HG03175 (cell line): ENCODE measurements at regions not wholly inside any gene's neighbourhood (a gene's known extent, or its start where the extent isn't known, plus 50 kb on each side); places are given as distances from the start of the nearest gene placed in this dataset.
"Not testable (repeated sequence)": the region's sequence is repeated elsewhere in the genome, so short reads cannot be mapped to it uniquely, and the experiment has no call there.

ENCODE experiments used
- ATAC-seq: cut with Tn5 transposase; IDR thresholded peaks from one replicate; pipeline ENCODE4 v1.9.1; 2021; ENCODE audit warnings: mild to moderate bottlenecking, moderate library complexity; ENCODE audit not compliant: unreplicated experiment

DNA sequence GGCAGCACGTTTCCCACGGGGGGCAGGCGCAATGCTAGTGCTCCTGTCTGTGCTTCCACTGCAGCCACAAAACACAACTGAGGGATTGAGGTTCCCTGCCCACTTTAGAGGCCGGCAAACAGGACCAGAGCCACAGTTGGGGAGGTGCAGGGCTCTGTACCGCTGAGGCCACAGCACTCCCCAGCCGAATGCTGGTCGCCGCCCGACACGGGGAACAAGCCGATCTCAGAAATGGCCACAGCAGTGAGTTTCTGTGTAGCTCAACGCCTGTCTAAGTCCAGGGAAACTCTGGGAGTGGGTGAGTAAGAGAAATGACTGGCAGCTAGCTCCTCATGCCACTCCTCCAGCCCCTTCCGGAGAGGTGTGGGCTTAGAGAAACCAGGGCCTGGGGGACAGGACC, 194.0 kb upstream of the VWC2 start:
- no peak for ATAC-seq

DNA sequence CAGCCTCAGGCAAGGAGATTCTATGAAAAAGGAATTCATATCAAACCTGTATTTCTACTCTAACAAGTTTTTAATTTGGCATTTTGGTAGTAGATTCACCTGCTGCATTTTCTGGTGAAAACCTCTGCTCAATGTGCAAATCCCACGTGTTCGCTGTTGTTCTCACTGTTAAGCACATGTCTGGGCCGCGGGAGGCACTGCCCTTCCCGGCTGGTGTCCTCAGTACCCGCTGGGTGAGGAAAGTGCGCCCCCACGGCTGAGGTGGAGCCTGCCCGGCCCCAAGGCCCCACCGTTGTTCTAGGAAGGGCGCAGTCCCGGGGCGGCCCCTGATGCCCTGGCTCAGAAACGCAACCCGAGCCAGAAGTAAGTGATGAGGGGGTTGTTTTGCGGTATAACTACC, 193.4 kb upstream of the VWC2 start:
- ATAC-seq: no peak

DNA sequence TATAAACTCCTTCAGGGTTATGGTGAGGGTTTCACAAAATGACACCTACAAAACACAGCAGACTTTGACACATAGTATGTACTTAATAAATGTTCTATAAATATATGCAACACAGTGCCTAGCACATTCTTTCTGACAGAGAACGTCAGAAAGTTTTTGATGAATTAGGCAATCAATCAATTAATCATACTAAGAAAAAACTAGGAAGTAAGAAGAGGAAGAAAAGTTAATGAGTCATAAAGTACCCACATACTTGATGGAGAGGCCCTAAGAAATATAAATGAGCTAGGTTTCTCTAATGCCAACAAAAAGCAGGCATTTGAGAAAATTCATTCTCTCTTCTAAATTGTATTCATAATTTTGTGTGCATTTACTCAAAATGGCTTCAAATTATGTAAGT, 192.7 kb upstream of the VWC2 start:
- ATAC-seq: no peak

DNA sequence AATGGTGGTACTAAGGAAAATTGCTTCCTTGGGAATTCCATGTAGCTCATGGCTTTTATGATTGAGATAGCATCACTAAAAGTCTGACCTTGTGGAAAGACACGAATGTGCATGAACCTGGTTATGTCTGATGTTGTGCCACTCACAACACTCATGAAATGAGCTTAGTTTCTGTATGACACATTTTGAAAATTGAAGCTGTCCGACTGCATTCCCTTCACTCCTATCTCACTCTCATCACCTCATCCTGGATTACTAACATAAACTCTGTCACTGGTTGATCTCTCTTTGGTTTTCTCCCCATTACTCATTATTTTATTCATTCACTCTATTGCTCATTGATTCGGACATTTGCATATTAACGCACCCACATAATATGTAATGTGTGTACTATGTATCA, 190.0 kb upstream of the VWC2 start:
- no peak for ATAC-seq

DNA sequence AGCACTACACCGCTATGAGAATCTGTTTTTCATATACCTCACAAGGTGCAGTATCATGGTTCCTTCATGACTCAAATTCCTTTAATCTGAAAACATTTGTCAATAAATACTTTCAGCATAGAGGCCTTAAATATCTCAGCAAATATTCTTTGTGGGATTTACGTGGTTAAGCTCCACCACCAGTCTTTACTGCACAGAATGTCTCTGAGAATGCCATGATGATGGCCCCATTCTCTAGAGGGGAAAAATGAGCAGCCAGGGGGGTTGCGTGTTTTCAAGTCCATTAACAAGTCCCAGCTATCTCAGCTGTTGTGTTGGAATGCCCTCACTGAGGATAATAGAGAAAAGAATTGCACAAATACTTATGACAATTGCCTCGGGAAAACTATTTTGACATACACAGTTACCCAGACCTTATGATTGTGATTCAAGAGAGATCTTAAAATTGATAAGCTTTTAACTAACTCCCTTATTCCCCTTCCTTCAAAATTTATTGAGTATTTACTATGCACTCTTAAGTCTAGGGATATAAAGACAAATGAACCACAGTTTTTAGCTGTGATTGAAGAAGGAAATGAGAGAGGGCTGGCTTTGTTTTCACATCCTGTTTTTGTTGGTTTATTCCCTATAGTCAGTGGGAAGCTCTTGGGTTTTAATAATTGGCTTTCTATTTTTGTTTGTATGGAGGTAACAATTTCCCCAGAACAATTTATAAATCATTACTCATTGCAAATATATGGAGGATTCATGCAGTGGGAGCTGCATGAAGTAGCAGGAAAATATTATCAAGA, 176.5 kb upstream of the VWC2 start:
- ATAC-seq: no peak

DNA sequence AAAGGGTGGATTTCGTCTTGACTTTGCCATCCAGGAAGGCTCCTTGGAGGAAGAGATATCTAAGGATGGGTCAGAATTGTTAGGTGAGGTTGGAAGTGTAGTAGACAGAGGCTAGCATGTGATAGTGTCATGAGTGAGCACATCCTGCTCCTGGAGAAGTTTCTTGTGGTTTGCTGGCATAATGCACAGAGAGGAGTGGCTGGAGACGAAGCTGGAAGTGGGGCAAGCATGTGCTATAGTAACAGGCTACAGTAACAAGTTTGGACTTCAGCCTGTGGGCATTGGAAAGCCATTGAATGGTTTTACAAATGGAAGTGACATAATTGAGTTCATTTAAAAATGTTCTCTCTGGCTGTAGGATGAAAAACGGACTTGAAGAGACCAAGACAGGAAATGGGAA, 175.6 kb upstream of the VWC2 start:
- no peak for ATAC-seq

DNA sequence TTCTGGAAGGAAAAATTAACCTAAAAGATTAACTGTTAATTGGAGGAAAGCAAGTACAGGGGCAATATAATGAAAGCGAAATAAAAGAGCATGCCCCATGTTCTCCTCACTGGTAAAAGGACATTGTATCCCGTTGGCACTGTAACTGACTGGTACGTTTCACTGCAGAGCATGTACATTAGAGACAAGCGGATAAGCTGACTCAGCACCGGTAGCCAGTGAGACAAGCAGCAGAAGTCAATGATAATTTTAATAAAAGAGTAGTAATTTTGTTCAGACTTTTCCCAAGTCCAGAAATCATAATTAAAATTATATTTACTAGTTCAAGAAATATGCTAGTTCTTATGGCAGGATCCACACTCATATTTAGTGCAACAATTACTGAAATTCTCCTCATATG, 161.5 kb upstream of the VWC2 start:
- no peak for ATAC-seq

DNA sequence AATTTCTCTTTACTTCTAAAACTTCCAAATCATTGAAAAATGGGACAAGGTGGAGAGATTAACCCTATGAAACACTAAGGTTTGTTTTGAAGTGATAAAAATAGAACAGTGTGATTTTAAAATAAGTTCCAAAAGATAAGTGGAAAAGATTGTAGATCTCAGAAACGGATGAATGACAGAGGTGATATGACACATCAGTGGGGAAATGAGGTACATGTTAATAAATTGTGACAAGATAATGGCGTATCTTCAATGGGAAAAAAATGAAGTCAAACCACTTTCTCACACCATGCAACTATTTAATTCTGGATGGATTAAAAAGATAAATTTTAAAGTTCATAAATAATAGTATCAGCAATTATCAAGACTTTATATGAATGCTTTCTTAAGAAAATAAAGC, 159.7 kb upstream of the VWC2 start:
- no peak for ATAC-seq

DNA sequence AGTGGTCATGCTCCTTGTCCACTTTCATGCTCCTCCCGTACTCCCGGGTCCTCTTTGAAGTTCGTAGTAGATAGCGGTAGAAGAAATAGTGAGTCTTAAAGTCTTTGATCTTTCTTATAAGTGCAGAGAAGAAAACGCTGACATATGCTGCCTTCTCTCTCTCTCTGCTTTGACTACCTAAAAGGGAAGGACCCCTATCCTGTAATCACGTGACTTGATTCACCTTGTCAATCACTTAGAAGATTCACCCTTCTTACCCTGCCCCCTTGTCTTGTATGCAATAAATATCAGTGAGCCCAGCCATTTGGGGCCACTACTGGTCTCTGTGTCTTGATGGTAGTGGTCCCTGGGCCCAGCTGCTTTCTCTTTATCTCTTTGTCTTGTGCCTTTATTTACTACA, 158.5 kb upstream of the VWC2 start:
- ATAC-seq: not testable (repeated sequence)

DNA sequence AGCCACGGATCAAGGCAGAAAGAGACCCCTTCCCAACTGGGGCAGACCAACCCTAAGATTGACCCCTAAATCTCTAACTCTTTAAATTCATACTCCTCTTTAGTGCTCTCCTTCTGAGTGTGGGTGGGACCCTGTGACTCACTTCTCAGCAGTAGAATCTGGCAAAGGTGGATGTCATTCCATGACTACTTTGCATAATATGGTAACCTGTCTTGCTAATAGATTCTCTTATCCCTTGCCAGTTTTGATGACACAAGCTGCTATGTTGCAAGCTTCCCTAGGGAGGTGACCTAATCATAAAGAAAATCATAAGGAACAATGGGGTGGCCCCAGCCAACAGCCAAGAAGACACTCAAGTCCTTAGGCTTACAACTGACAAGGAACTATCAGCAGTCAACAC, 155.4 kb upstream of the VWC2 start:
- ATAC-seq: no peak

DNA sequence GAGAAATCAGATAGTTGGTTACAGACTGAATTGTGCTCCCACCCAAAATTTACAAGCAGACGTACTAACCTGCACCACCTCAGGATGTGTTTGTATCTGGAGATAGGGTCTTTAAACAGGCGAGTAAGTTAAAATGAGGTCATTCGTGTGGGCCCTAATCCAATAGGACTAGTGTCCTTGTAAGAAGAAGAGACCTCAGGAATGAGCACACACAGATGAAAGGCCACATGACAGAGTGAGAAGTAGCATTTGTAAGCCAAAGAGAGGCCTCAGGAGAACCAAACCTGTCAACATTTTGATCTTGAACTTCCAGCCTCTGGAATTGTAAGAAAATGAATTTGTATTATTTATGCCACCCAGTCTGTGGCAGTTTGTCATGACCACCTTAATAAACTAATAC, 149.5 kb upstream of the VWC2 start:
- no peak for ATAC-seq

DNA sequence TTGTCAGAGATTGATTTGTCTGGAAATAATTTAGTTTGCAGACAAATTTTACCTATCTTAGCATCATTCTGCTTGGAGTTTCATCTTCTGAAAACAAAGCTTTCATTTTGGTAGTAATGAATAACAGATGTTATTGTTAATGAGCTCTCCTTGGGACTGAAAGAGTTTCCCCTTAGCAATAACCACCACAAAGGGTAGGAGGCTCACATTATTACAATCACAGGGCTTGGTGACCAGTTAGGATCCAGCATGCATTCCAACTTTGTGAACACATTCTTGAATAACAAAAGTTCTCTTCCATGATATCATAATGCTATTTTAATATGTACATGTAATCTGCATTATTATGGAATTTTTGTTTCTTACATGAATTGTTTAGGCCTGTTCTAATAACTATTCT, 148.8 kb upstream of the VWC2 start:
- ATAC-seq: no peak

DNA sequence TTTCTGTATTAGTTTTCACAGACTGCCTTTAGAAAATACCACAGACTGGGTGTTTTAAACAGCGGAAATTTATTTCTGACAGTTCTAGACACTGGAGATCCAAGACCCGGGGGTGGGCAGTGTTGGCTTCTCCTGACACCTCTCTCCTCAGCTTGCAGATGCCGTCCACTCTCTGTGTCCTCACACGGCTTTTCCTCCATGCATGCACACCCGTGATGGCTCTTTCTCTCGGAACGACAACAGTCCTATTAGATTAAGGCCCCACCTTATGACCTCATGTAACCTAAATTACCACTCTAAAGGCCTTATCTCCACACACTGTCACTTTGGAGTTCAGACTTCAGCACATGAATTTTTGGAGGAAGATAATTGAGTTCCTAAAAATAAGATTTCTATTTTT, 142.9 kb upstream of the VWC2 start:
- no peak for ATAC-seq

DNA sequence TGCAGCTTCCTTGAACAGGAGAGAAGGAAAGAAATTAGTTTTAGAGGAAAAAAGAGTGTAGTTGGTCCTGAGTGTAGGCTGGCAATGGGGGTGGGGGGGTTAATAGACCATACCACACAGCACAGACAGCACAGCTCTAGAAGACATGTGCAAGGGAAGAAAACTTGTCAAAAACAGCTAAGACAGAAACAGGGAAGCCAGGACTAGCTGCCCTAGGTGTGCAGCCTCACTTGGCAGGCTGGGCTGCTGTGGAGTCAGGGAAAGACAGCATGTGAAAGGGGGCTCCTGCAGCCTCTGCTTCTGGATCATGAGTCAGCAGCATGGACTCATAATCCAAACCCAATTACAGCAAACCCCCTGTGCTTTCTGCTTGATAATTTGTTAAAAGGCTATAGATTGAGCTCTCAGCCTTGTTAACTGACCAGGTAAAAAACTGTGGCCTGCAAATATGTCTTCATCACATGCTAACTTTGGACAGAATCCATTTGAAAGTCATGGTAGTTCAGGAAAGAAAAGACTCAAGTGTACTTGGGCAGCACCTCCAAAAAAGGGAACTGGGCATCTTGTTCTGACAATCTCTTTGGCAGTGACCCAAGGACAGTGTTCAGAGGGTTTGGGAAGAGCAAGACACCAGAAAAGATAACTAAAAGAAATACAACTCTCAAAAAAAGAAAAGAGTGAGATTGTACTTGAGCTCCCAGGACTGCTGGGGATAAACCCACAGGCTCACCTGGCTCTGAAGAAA, 142.2 kb upstream of the VWC2 start:
- no peak for ATAC-seq

DNA sequence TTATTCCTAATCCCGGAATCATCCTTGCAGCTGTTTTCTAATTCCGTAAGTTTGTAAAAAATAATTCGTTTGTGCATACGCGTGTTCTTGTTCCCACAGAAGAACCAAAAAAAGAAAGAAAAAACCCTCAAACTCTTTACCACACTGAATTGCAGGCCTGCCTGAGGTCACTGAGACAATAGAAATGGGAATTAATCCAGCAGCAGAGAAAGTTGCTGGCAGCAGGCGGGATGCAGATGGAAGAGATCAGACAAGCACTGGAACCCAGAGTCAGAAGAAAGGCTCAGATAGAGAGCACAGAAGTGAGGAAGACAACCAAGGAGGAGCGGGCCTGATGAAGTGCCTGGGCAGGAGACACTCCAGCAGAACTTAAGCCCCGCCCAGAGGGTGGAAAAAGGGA, 141.5 kb upstream of the VWC2 start:
- ATAC-seq: no peak

DNA sequence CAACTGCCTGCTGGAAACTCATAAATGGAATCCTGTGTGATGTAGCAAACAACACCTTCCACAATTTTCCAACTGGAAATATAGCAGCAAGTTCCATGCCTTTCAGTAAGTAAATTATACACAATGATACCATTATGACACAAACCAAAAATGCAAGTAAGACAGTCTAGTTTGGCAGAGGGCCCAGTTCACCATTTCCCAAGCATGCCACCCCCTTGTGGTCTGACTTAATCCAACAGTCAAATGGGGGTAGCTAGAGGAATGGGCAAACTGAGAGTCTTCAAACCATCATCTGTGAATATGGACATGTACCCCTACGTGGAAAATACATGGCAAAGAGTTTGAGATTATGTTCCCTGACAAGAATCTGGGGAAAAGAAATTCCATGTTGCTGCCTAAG, 137.6 kb upstream of the VWC2 start:
- no peak for ATAC-seq

DNA sequence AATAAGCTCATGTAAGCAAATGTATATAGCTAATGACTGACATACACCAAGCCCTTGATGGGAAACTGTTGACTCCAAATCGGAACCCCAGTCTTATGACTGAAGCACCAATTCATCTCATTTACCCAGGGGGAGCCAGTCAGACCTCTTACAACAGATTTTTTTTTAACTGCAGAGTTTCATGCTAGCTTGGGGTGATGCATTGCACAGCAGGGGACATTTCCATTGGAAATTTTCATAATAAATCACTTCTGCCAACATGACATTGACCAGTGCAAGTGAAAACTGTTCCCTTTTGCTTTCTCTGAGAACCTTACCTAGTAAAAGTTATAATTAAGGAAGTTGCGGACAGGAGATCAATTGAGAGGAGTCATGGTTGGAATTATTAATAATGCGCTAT, 137.0 kb upstream of the VWC2 start:
- ATAC-seq: no peak

DNA sequence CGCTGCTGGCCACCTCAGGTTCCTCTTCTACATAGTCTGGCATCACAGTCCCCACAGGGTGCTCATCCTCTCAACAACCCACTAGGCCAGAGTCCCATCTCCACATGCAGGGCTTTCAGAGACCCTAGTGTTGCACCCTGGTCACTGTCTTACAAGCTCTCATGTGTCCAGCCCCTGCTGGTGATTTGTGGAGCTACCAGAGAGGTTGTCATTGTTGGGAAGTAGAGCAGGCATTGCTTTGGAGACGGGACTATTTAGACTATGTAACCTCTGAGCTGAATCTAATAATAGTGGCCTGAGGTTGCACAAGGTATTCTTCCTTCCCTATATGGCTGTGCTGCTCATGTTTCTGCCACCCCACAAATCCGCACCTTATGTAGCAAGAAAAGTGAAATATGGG, 135.3 kb upstream of the VWC2 start:
- no peak for ATAC-seq

DNA sequence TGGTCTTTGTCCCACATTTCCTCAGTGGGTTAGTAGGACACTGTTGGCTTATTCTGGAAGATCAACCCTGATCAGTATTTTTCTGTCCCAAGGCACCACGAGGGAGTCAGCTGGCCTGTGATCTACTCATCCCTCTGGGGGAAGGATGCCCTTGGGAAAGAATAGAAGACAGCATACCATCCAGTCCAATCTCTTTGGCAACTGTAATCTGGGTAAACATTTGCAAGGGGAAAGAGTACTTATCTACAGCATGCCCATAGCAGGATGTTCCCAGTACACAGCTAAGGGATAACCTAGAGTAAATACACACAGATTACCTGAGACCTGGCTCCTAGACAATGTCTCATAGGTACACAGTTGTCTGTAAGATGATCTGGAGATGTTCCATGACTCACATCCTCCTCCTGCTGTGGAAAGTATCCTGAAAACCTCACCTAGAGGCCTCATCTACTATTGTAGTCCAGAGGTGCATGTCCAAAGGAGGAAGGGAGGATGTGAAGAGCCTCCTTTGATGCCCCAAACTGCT, 134.3 kb upstream of the VWC2 start:
- no peak for ATAC-seq

DNA sequence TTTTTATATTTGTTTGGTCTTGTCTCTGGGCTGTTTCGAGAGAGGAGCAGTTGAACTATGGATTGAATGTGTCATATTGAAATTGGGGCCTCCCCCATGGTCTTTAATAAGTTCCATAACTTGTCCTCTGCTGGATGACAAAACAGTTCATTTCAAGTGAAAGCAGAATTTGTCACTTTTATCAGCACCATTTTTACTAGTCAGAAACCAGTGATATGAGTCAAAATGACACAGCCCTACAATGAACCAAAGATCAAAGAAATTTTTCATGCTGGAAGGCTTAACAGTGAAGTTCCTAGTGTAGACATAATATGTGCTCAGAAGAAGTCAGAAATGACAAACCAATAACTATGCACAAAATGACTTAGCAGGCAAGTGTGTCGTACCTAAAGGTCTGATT, 133.6 kb upstream of the VWC2 start:
- no peak for ATAC-seq

DNA sequence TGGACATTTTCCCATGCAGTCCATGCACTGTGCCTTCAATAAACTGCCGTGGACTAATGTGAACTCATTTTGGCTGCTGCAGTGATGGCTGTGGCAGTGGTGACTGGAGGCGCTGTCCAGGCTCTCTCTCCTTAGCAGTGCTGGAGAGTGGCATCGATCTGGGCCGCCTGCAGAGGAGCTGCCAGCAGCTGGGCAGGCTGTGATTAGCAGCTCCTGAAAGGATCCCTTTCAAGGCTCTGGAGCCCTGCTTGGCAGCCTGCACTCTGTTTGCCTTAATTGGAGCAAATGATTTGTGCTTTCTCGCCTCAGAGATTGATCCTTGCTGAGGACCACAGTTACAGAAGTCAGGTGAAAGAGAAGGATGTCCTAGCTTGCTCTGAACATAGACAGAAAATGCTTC, 130.1 kb upstream of the VWC2 start:
- no peak for ATAC-seq

DNA sequence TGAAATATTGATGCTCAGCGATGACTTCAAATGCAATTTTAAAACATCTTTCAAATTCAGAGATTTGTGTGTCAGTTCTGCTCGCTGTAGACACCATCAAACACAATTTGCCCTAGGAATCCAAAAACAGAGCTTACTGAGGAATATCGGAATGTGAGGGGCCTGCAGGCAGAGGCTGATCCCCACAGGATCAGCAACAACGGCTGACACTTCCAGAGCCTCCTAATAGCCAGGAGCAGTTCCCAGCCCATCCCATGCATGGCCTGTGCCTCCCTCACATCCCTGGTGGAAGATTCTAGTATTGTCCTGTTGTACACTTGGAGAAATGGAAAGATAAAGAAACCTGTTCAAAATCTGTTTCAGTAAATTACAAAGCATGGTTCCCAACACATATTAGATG, 129.7 kb upstream of the VWC2 start:
- no peak for ATAC-seq
